ENCODE measurements at regions not wholly inside any gene's neighbourhood (a gene's known extent, or its start where the extent isn't known, plus 50 kb on each side); places are given as distances from the start of the nearest gene placed in this dataset.

DNA sequence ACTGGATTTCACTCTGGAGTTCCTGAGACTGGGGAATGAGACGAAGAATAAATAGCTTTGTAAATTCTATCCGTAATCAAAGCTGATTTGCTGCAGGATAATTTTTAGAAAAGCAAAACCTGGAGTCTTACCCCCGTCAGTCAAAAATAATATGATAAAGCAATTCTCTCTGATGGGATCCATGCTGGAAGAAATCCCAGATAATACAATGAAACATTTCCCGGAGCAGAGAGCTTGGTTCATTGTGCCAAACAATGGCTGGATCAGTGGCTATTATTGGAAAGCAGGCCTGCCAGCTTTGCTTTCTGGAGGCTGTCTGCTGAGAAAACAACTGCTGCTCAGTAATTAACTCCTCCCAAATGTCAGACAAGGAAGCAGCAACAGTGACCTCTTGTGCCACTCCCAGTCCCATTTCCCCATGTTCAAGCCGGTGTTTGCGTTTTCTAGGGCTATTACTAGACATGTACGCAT, 609.4 kb upstream of the PCDH15 start:
- ATAC-seq (ENCODE audit: insufficient read depth, low read depth) = no peak
- no peaks in the 10 kb centered on the region for H3K27me3 ChIP-seq (ENCODE audit: insufficient read depth, low read length, poor library complexity)
- TF ChIP-seq EZH2 (IDR thresholded peaks at IDR 0.05; ENCODE audit: borderline replicate concordance, low read depth, low read length, severe bottlenecking) = no peak
- TF ChIP-seq, protein P1, sequence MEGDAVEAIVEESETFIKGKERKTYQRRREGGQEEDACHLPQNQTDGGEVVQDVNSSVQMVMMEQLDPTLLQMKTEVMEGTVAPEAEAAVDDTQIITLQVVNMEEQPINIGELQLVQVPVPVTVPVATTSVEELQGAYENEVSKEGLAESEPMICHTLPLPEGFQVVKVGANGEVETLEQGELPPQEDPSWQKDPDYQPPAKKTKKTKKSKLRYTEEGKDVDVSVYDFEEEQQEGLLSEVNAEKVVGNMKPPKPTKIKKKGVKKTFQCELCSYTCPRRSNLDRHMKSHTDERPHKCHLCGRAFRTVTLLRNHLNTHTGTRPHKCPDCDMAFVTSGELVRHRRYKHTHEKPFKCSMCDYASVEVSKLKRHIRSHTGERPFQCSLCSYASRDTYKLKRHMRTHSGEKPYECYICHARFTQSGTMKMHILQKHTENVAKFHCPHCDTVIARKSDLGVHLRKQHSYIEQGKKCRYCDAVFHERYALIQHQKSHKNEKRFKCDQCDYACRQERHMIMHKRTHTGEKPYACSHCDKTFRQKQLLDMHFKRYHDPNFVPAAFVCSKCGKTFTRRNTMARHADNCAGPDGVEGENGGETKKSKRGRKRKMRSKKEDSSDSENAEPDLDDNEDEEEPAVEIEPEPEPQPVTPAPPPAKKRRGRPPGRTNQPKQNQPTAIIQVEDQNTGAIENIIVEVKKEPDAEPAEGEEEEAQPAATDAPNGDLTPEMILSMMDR (IDR thresholded peaks at IDR 0.05; ENCODE audit: borderline replicate concordance, extremely low read depth, low read length, poor library complexity, severe bottlenecking) = no peak

GRCh38 chr10:55404094-55404493, 603.1 kb upstream of the PCDH15 start:
- Histone ChIP-seq H3K27me3 (ENCODE audit: insufficient read depth, low read length, poor library complexity) (no peaks in the 10 kb centered on the region), H3K4me3 (ENCODE audit: low read depth in 1 of 2, low read length in 2 of 2) (no peak overlapping the region), H3K27ac (ENCODE audit: low read length) (no peak overlapping the region), H3K9me3 (ENCODE audit: insufficient read depth, low read length, severe bottlenecking) (no peaks in the 10 kb centered on the region), H3K4me1 (ENCODE audit: insufficient read depth, low read length) (no peaks in the 10 kb centered on the region), H3K9ac (ENCODE audit: low read depth, low read length) (no peak overlapping the region), H3K79me2 (ENCODE audit: insufficient read depth, low read length) (no peaks in the 10 kb centered on the region), H4K20me1 (ENCODE audit: insufficient read depth, low read length) (no peaks in the 10 kb centered on the region), H3K36me3 (ENCODE audit: insufficient read depth, low read length) (no peaks in the 10 kb centered on the region), H3K4me2 (ENCODE audit: insufficient read depth, low read length) (no peak overlapping the region), H2AFZ (ENCODE audit: low read depth, low read length) (no peak overlapping the region)
- DNase-seq = no peak
- TF ChIP-seq EZH2 (IDR thresholded peaks at IDR 0.05; ENCODE audit: borderline replicate concordance, low read depth, low read length, severe bottlenecking) = no peak
- no peak for ATAC-seq (ENCODE audit: insufficient read depth, low read depth)

More for the DNA sequence above, 609.4 kb upstream of the PCDH15 start:
- Histone ChIP-seq H4K20me1 (ENCODE audit: insufficient read depth, low read length) (no peaks in the 10 kb centered on the region), H3K4me3 (ENCODE audit: low read depth in 1 of 2, low read length in 2 of 2) (no peak overlapping the region), H3K4me1 (ENCODE audit: insufficient read depth, low read length) (no peaks in the 10 kb centered on the region), H3K4me2 (ENCODE audit: insufficient read depth, low read length) (no peak overlapping the region), H3K9me3 (ENCODE audit: insufficient read depth, low read length, severe bottlenecking) (no peaks in the 10 kb centered on the region), H3K9ac (ENCODE audit: low read depth, low read length) (no peak overlapping the region), H3K36me3 (ENCODE audit: insufficient read depth, low read length) (no peaks in the 10 kb centered on the region), H3K27ac (ENCODE audit: low read length) (no peak overlapping the region), H2AFZ (ENCODE audit: low read depth, low read length) (no peak overlapping the region), H3K79me2 (ENCODE audit: insufficient read depth, low read length) (no peaks in the 10 kb centered on the region)
- no peak for DNase-seq

- Histone ChIP-seq H3K9me3 (ENCODE audit: insufficient read depth, low read length, severe bottlenecking) (no peaks in the 10 kb centered on the region), H3K4me1 (ENCODE audit: insufficient read depth, low read length) (no peaks in the 10 kb centered on the region), H3K27me3 (ENCODE audit: insufficient read depth, low read length, poor library complexity) (no peaks in the 10 kb centered on the region), H3K27ac (ENCODE audit: low read length) (no peak overlapping the region), H3K9ac (ENCODE audit: low read depth, low read length) (no peak overlapping the region), H3K79me2 (ENCODE audit: insufficient read depth, low read length) (no peaks in the 10 kb centered on the region), H4K20me1 (ENCODE audit: insufficient read depth, low read length) (no peaks in the 10 kb centered on the region), H3K4me2 (ENCODE audit: insufficient read depth, low read length) (no peak overlapping the region), H3K36me3 (ENCODE audit: insufficient read depth, low read length) (no peaks in the 10 kb centered on the region), H2AFZ (ENCODE audit: low read depth, low read length) (no peak overlapping the region), H3K4me3 (ENCODE audit: low read depth in 1 of 2, low read length in 2 of 2) (no peak overlapping the region)
- ATAC-seq (ENCODE audit: insufficient read depth, low read depth) = no peak
- no peak for DNase-seq
- no peak for TF ChIP-seq EZH2 (IDR thresholded peaks at IDR 0.05; ENCODE audit: borderline replicate concordance, low read depth, low read length, severe bottlenecking)
- TF ChIP-seq, protein P1 (IDR thresholded peaks at IDR 0.05; ENCODE audit: borderline replicate concordance, extremely low read depth, low read length, poor library complexity, severe bottlenecking) = no peak
Observed at GRCh38 chr10:55400075-55400849, 599.2 kb upstream of the PCDH15 start.

GRCh38 chr10:55398497-55398882, 597.5 kb upstream of the PCDH15 start:
- no peak overlapping the region for H2AFZ ChIP-seq (ENCODE audit: low read depth, low read length)
- no peaks in the 10 kb centered on the region for H3K27me3 ChIP-seq (ENCODE audit: insufficient read depth, low read length, poor library complexity)
- DNase-seq (no peak), ATAC-seq (ENCODE audit: insufficient read depth, low read depth) (no peak)
- no peak overlapping the region for H3K27ac ChIP-seq (ENCODE audit: low read length)
- H3K79me2 ChIP-seq (ENCODE audit: insufficient read depth, low read length) = no peaks in the 10 kb centered on the region
- TF ChIP-seq EZH2 (IDR thresholded peaks at IDR 0.05; ENCODE audit: borderline replicate concordance, low read depth, low read length, severe bottlenecking) = no peak
- TF ChIP-seq, protein P1 (IDR thresholded peaks at IDR 0.05; ENCODE audit: borderline replicate concordance, extremely low read depth, low read length, poor library complexity, severe bottlenecking) = no peak
- no peak overlapping the region for H3K4me3 ChIP-seq (ENCODE audit: low read depth in 1 of 2, low read length in 2 of 2)
- H3K9ac ChIP-seq (ENCODE audit: low read depth, low read length) = no peak overlapping the region
- no peak overlapping the region for H3K4me2 ChIP-seq (ENCODE audit: insufficient read depth, low read length)
- no peaks in the 10 kb centered on the region for H3K4me1 ChIP-seq (ENCODE audit: insufficient read depth, low read length)
- H3K36me3 ChIP-seq (ENCODE audit: insufficient read depth, low read length) = no peaks in the 10 kb centered on the region
- no peaks in the 10 kb centered on the region for H3K9me3 ChIP-seq (ENCODE audit: insufficient read depth, low read length, severe bottlenecking)
- no peaks in the 10 kb centered on the region for H4K20me1 ChIP-seq (ENCODE audit: insufficient read depth, low read length)

Data from DND-41 (cell line).